Neural progenitor cell (in vitro differentiated cells): ENCODE measurements at regions not wholly inside any gene's neighbourhood (a gene's known extent, or its start where the extent isn't known, plus 50 kb on each side); places are given as distances from the start of the nearest gene placed in this dataset.

Experiments used
- CTCF ChIP-seq: fragments of 200-600 bp; sonication (generic); IDR thresholded peaks from 2 replicates; pipeline ENCODE4 v1.5.1; 2017; ENCODE audit warnings: antibody characterized with exemption, mild to moderate bottlenecking
- EZH2 ChIP-seq: fragments of 200-600 bp; sonication (generic); IDR thresholded peaks from 2 replicates; pipeline ENCODE4 v1.6.1; 2017; ENCODE audit warnings: antibody characterized with exemption, mild to moderate bottlenecking, moderate library complexity

DNA sequence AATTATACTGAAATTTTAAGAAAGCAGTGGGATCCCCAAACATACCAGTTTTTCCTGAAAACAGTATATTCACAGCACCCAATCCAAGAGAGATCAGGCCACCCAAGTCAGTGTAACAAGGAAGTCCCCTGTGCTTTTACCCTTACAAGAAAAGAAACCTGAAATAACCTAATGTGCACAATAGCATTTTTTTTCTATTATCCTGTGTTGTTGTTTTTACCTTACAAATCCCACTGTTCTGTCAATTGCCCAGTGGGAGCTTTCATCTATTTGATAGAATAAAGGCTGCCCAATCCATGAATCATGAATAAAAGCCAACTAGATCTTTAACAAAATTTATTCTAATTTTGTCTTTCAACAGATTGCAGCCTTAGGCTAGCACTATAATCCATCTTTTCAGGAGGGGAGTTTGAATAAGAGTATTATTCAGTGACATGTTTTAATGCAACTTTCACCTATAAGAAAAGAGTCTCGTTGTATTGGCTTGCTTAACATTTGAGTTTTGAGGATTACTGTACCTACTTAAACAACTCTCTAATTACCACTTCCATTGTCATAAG lies 457.4 kb downstream of the TRHDE start:
- TF ChIP-seq CTCF (no peak), EZH2 (no peak)
